K562 (cell line): ENCODE measurements at regions not wholly inside any gene's neighbourhood (a gene's known extent, or its start where the extent isn't known, plus 50 kb on each side); places are given as distances from the start of the nearest gene placed in this dataset.

Source experiments
- EWSR1 ChIP-seq: fragments of 450-650 bp; IDR thresholded peaks from 2 replicates; pipeline ENCODE4 v1.6.1; 2018; ENCODE audit warnings: borderline replicate concordance, mild to moderate bottlenecking, low read depth, moderate library complexity; ENCODE audit not compliant: partially characterized antibody
- EZH2 ChIP-seq: IDR thresholded peaks from 2 replicates; pipeline ENCODE4 v1.6.1; 2012; ENCODE audit warnings: low read depth, mild to moderate bottlenecking, inconsistent platforms, low read length, borderline replicate concordance
- RAD21 ChIP-seq, 2 experiments: fragments of 250-450 bp in 1 of 2; fragments of 450-650 bp in 1 of 2; sonication (Bioruptor Pico) in 1 of 2; formaldehyde crosslinking in 1 of 2; IDR thresholded peaks in 1 of 2; conservative IDR thresholded peaks in 1 of 2; 2 replicates each; pipeline versions ENCODE4 v1.4.0 to v1.8.0; 2020 to 2022; ENCODE audit warnings: mild to moderate bottlenecking in 2 of 2, moderate library complexity in 1 of 2
- ZNF785 ChIP-seq: fragments of 250-450 bp; sonication (Bioruptor Pico); IDR thresholded peaks from 2 replicates; pipeline ENCODE4 v1.4.0; 2020; ENCODE audit warnings: mild to moderate bottlenecking

DNA sequence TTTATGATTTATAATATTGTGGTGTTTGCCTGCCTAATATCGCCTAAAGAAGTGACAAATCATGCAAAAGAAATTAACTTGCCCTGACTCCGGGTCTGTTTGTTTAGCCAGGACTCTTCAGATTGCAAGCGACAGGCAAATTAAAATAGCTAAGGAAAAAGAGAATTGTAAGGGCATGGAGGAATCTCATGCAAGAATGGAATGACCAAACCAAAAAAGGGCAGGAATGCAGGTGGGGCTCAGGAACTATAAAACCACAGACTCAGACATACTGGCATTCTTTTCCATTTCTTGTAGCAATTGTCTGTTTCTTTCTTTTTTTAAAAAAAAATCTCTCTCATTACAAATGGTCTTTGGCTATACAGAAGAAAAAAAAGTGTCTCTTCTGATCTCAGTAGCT lies 188.1 kb upstream of the XYLT1 start:
- TF ChIP-seq EWSR1 = no peak
- no peak for TF ChIP-seq RAD21 (CRISPR knock-in tag; conservative IDR thresholded peaks at IDR 0.05 in 1 of 2, IDR thresholded peaks at IDR 0.05 in 1 of 2)
- TF ChIP-seq ZNF785 (CRISPR knock-in tag) = no peak
- no peak for TF ChIP-seq EZH2
